Fibroblast of upper back skin (primary cell): ENCODE measurements at regions not wholly inside any gene's neighbourhood (a gene's known extent, or its start where the extent isn't known, plus 50 kb on each side); places are given as distances from the start of the nearest gene placed in this dataset.
"Not testable (repeated sequence)": the region's sequence is repeated elsewhere in the genome, so short reads cannot be mapped to it uniquely, and the experiment has no call there.

Source experiments
- DNase-seq: peaks from one replicate; pipeline ENCODE4 v3.0.0-alpha.2; 2013

GRCh38 chr21:30104241-30104640 lies 62.4 kb downstream of the CLDN17 start:
- DNase-seq = no peak

- no peak for DNase-seq
Observed at GRCh38 chr21:30102871-30103270, 63.7 kb downstream of the CLDN17 start.

- DNase-seq = no peak
Observed at GRCh38 chr21:30101967-30102366, 64.6 kb downstream of the CLDN17 start.

DNA sequence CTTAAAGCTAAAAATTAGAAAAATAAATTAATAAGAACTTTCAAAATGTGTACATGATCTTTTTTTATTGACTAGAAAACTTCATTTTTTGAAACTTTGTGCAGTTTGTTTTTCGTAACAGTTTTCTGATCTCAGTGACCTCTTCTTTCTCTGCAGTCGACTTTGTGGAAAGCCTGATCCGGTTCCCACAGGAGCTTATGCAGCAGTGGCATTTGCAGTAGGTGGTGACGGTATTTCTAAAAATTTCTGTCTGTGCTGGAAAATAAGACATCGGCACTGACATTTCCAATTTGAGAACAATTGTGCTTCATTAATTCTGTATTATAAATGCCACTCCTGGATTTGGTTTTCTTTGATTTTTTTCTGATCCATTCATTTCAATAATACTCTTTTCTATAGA lies 68.8 kb downstream of the CLDN17 start:
- DNase-seq = no peak

DNA sequence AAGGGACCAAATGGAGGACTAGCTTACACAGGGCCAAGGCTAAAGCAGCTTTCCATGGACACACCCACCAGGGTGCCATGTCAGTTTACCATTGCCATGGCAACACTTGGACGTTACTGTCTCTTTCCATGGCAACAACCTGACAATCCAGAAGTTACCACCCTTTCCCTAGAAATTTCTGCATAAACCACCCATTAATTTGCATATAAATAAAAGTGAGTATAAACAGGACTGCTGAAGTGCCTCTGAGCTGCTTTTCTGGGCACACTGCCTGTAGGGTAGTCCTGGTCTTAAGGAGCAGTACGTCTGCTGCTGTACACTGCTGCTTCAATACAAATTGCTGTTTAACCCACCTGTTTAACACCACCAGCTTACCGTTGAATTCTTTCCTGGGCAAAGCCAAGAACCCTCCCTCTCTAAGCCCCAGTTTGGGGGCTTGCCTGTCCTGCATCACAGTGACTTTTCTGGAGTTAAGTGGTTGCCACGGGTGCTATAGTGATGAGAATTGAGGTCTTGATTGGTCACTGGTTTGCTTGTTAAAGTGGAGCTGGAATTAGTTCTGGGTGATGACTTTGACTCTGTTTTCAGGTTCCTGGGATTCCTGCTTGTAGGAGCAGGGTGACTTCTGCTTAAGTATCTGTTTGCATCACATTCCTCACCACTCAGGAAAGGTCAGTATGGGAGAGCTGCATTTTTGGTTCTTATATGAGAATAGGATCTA lies 83.2 kb downstream of the CLDN17 start:
- no peak for DNase-seq

DNA sequence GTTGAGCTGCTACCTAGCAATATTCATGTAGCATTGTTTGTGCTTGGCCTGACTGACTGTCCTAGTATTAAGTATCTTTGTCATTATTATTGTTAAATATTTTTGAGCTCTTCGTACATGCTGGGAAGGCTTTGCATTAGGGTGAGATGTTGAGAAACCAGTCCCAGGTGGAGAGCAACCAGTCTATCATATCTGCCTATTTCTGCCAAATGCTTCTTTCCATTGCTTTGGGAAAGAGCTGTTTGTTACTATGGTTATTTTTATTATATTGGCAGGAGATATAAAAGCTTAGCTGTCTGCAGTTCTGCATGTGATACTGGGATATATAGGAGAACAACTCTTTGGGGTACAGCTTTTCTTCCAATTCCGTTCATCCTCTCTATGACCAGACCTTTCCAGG lies 85.1 kb downstream of the CLDN17 start:
- no peak for DNase-seq

DNA sequence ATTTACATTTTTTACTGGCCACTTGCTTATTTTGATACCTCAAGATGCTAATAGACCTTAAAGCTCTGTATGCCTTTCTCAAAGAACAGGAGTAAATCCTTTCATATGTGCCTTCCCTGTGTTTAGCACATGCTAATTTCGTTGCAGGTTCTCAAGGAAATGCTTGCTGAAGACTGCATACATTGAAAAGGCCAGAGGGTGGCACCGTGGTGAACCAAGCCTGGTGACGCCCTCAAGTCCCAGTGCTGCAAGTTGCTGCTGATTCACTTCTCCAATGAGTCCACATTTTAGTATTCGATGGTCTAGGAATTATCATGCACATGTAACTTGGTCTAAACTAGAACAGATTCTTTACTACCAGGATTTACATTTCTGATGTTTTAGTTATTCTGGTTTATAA lies 94.1 kb downstream of the CLDN17 start:
- DNase-seq = peak; percentile 12

- no peak for DNase-seq
Observed at GRCh38 chr21:30058928-30059327, 107.7 kb downstream of the CLDN17 start.

- DNase-seq = no peak
Observed at GRCh38 chr21:30057108-30057507, 109.5 kb downstream of the CLDN17 start.

- no peak for DNase-seq
Observed at GRCh38 chr21:30048570-30048969, 108.8 kb upstream of the GRIK1 start.

DNA sequence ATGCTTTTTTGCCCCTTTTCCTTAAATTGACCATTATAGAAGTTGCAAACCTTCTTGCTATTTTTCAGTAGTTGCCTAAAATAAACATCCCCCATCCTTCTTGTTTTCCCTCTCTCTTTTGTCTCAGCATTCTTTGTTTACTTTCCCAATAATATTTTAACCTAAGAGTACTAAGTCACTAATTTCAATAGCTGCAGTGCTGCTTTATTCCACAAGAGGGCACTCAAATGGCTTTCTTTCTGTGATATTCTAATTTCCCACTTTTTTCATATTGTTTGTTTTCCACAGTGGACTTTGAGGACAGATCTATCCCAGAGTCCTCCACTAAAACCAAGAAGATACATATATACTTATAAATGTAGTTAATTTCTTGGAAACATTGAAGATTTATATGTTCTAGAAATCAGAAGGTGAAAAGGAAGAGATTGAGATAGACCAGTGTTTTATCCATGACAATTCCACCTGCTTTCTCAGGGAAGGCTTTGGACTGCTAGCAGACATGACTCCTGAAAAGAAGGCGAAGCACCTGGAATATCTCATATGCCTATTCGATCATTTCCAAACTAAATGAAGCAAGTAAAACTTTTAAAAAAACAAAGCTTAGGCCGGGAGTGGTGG lies 104.8 kb upstream of the GRIK1 start:
- peak; percentile 11 for DNase-seq

DNA sequence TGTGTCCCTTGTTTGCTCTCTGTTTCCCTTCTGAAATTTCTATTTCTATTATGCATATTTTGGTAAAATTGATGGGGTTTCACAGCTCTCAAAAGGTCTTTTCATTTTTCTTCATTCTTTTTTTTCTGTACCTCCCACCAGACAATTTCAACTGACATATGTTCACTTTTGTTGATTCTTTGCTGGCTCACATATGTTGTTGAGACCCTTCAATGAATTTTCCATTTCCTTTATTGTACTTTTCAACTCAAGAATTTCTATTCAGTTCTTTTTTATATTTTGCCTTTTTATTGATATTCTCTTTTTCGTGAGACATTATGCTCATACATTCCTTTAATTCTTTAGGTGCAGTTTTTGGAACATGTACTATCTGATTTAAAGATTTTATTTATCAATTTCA lies 102.6 kb upstream of the GRIK1 start:
- no peak for DNase-seq

DNA sequence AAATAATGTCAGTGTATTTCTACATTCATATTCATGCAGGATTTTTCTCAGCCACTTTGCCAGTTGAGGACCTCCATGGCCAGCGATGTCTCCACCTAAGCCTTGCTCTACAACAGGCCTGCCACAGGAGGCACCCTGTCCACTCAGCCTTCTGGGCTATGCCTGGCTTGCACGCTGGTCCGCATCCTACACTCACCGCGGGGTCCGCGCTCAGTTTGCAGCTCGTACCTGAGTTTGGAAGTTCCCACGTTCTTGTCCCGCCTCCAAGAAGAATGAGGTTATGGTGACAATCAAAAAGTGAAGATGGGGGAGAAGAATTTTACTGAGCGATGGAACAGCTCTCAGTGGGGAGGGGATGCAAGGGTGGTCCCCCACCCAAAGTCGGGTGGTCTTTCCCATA lies 93.6 kb upstream of the GRIK1 start:
- DNase-seq = no peak

GRCh38 chr21:30030416-30030815 lies 90.6 kb upstream of the GRIK1 start:
- DNase-seq = no peak

- no peak for DNase-seq
Observed at GRCh38 chr21:30028537-30028936, 88.7 kb upstream of the GRIK1 start.

DNA sequence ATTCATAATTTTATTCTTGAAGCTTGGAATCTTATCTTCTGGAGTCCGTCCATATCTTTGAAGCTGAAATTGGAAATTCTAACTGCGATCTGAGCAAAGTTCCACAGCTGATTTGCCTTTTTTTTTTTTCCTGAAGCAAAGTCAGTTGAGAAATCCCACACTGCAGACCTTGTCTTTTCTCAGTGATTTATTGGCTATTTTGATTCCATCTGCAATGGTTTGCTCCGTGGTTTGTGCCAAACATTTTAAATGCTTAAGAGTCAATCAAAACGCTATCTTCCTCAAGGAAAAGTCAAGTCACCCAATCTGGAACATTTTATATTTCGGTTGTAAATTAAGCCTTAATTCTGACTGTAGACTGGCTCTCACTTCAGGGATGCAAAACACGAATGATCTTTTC lies 88.2 kb upstream of the GRIK1 start:
- DNase-seq = no peak

GRCh38 chr21:30023056-30023455 lies 83.3 kb upstream of the GRIK1 start:
- DNase-seq = not testable (repeated sequence)

GRCh38 chr21:30014886-30015285 lies 75.1 kb upstream of the GRIK1 start:
- DNase-seq = no peak

- no peak for DNase-seq
Observed at GRCh38 chr21:29991624-29992023, 51.8 kb upstream of the GRIK1 start.

GRCh38 chr21:29989634-29990234 lies 49.9 kb upstream of the GRIK1 start:
- DNase-seq = no peak
